Hematopoietic multipotent progenitor cell treated with erythropoietin and hydrocortisone succinate and interleukin-3 and kit ligand, for 17 days (in vitro differentiated cells): ENCODE measurements at regions not wholly inside any gene's neighbourhood (a gene's known extent, or its start where the extent isn't known, plus 50 kb on each side); places are given as distances from the start of the nearest gene placed in this dataset.
"Not testable (repeated sequence)": the region's sequence is repeated elsewhere in the genome, so short reads cannot be mapped to it uniquely, and the experiment has no call there.

Experiments used
- DNase-seq: peaks from one replicate; pipeline ENCODE4 v3.0.0-alpha.2; 2015; ENCODE audit warnings: low spot score

GRCh38 chr16:15307184-15307583, 70.9 kb downstream of the NPIPA5 start:
- DNase-seq = not testable (repeated sequence)

- DNase-seq = not testable (repeated sequence)
These were observed 72.2 kb downstream of the NPIPA5 start for GRCh38 chr16:15305889-15306288.

GRCh38 chr16:15303667-15304324, 74.3 kb downstream of the NPIPA5 start:
- not testable (repeated sequence) for DNase-seq

- DNase-seq = not testable (repeated sequence)
These were observed 81.0 kb downstream of the NPIPA5 start for GRCh38 chr16:15297104-15297503.

GRCh38 chr16:15274796-15275195, 103.3 kb downstream of the NPIPA5 start:
- not testable (repeated sequence) for DNase-seq

GRCh38 chr16:15273964-15274363, 104.1 kb downstream of the NPIPA5 start:
- not testable (repeated sequence) for DNase-seq

GRCh38 chr16:15266941-15267340, 111.2 kb downstream of the NPIPA5 start:
- not testable (repeated sequence) for DNase-seq

- not testable (repeated sequence) for DNase-seq
These were observed 115.9 kb downstream of the NPIPA5 start for GRCh38 chr16:15262212-15262611.

GRCh38 chr16:15247971-15248370, 130.1 kb downstream of the NPIPA5 start:
- not testable (repeated sequence) for DNase-seq

- not testable (repeated sequence) for DNase-seq
These were observed 141.3 kb downstream of the NPIPA5 start for GRCh38 chr16:15236674-15237323.

GRCh38 chr16:15235140-15235539, 141.1 kb upstream of the RRN3 start:
- DNase-seq = not testable (repeated sequence)

GRCh38 chr16:15234702-15235101, 140.6 kb upstream of the RRN3 start:
- not testable (repeated sequence) for DNase-seq

GRCh38 chr16:15230432-15230831, 136.4 kb upstream of the RRN3 start:
- DNase-seq = not testable (repeated sequence)

GRCh38 chr16:15229661-15230060, 135.6 kb upstream of the RRN3 start:
- not testable (repeated sequence) for DNase-seq

- not testable (repeated sequence) for DNase-seq
These were observed 130.6 kb upstream of the RRN3 start for GRCh38 chr16:15224651-15225050.

GRCh38 chr16:15223398-15223797, 129.3 kb upstream of the RRN3 start:
- DNase-seq = not testable (repeated sequence)

GRCh38 chr16:15219679-15220615, 125.9 kb upstream of the RRN3 start:
- peak; percentile 8 for DNase-seq

- DNase-seq = not testable (repeated sequence)
These were observed 124.9 kb upstream of the RRN3 start for GRCh38 chr16:15218856-15219500.

GRCh38 chr16:15207202-15207981, 113.3 kb upstream of the RRN3 start:
- not testable (repeated sequence) for DNase-seq

GRCh38 chr16:15206439-15206838, 112.4 kb upstream of the RRN3 start:
- not testable (repeated sequence) for DNase-seq

- not testable (repeated sequence) for DNase-seq
These were observed 111.9 kb upstream of the RRN3 start for GRCh38 chr16:15205939-15206338.
